HFF-Myc (cell line): ENCODE measurements at regions not wholly inside any gene's neighbourhood (a gene's known extent, or its start where the extent isn't known, plus 50 kb on each side); places are given as distances from the start of the nearest gene placed in this dataset.
"Not testable (repeated sequence)": the region's sequence is repeated elsewhere in the genome, so short reads cannot be mapped to it uniquely, and the experiment has no call there.

Source experiments
- DNase-seq: peaks from one replicate; pipeline ENCODE4 v3.0.0-alpha.2; 2011; ENCODE audit warnings: low read depth; ENCODE audit errors: extremely low read depth
- H3K4me3 ChIP-seq: replicated peaks from 2 replicates; pipeline ENCODE4 v1.5.1; 2011; ENCODE audit warnings: low read depth, mild to moderate bottlenecking, control low read depth, low read length
- TF ChIP-seq, protein P1 (sequence below): IDR thresholded peaks from 2 replicates; pipeline ENCODE4 v1.5.1; 2012; ENCODE audit warnings: mild to moderate bottlenecking, low read depth, low read length, control low read depth; ENCODE audit errors: missing control alignments

DNA sequence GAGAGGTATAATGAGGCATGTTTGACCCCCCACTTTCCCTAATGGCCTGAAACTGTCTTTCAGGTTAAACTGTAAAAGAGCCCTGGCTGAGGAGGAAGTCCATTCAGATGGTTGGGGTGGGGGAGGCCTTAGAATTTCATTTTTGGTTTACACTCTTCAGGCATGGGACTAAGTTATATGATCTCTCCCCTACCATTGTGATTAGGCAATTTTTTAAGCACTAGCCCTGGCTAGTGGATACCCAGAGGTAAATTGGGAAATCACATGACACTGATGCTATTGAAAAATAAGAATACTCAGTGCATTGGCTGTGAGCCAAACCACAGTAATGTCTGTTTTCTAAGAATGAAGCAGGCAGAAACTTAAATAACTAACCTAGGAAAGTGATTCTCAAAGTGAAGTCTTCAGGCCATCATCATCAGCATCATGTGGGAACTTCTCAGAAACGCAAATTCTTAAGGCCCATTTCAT lies 149.7 kb downstream of the RRAGB start:
- DNase-seq, result no peak
- H3K4me3 ChIP-seq, result no peak overlapping the region
- TF ChIP-seq, protein P1, sequence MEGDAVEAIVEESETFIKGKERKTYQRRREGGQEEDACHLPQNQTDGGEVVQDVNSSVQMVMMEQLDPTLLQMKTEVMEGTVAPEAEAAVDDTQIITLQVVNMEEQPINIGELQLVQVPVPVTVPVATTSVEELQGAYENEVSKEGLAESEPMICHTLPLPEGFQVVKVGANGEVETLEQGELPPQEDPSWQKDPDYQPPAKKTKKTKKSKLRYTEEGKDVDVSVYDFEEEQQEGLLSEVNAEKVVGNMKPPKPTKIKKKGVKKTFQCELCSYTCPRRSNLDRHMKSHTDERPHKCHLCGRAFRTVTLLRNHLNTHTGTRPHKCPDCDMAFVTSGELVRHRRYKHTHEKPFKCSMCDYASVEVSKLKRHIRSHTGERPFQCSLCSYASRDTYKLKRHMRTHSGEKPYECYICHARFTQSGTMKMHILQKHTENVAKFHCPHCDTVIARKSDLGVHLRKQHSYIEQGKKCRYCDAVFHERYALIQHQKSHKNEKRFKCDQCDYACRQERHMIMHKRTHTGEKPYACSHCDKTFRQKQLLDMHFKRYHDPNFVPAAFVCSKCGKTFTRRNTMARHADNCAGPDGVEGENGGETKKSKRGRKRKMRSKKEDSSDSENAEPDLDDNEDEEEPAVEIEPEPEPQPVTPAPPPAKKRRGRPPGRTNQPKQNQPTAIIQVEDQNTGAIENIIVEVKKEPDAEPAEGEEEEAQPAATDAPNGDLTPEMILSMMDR, result no peak

GRCh38 chrX:55867708-55868107 lies 150.2 kb downstream of the RRAGB start:
- H3K4me3 ChIP-seq, result no peak overlapping the region
- TF ChIP-seq, protein P1, result no peak

GRCh38 chrX:55874807-55875206 lies 157.3 kb downstream of the RRAGB start:
- no peak for DNase-seq
- H3K4me3 ChIP-seq, result no peak overlapping the region
- TF ChIP-seq, protein P1, result no peak

More at GRCh38 chrX:55867708-55868107, 150.2 kb downstream of the RRAGB start:
- DNase-seq, result no peak

DNA sequence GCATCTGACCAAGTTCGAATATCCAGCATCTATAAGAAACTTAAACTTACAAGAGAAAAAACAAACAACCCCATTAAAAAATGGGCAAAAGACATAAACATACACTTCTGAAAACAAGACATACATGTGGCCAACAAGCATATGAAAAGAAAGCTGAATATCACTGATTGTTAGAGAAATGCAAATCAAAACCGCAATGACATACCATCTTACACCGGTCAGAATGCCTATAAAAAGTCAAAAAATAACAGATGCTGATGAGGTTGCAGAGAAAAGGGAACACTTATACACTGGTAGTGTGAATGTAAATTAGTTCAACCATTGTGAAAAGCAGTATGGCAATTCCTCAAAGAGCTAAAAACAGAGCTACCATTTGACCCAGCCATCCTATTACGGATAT lies 166.0 kb downstream of the RRAGB start:
- DNase-seq, H3K4me3 ChIP-seq: not testable (repeated sequence)

DNA sequence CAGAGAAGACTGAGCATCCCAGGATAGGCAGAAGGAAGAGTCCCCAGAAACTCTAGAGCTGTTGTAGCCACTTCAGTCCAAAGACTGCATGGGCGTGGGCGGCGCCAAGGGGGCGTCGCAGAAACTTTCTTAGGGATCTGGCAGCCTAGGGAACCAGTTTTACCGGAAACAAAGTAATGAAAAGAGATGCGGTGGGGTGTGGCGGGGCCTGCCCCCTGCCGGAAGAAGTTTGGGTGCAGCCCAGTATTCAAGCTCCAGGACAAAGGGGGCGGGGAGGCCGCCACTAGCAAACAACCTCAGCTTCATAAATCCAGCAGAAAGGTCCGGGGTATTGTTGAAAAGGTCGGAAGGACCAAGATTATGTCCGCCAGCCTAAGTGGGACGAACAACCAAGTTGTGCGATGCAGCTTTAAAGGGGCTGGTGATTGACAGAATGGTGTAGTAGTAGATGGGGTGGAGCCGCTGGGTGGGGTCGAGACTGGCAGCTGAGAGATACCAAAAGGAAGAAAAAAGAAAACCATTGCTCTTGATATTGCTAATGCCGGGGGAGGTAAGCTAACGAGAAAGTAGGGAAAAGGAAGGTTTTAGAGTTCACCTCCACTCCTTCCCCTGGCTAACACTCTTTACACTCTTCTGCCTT lies 190.5 kb downstream of the RRAGB start:
- TF ChIP-seq, protein P1, result peak; percentile 21
- no peak for DNase-seq
- H3K4me3 ChIP-seq, result peak overlapping the region; percentile 36

DNA sequence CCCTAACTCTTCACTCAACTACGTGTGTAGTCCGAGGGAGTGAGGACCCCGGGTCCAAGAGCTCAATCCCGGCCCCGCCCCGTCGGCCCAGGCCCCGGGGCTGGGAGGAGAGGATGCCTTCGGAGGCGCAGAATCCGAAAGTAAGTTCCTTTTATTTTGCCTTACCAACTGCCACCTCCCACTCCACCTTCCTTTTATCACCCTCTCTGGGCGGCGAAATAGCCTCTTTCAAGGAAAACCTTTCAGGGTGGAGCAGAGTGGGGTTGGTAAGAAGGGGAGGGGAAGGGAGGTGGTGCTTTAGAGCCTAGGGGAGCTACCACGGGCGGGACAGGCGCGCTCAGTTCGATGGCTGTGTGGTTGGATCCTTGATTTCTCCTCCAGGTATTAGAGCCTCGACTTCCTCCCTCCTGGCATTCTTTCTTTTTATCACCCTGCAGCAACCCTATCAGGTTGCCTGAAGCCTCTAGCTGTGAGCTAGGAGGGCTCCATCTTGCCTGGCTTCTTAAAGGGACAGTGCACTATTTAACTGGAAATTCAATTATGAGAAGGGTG lies 191.2 kb downstream of the RRAGB start:
- peak overlapping the region; percentile 36 for H3K4me3 ChIP-seq
- DNase-seq, result no peak
- TF ChIP-seq, protein P1, result no peak

DNA sequence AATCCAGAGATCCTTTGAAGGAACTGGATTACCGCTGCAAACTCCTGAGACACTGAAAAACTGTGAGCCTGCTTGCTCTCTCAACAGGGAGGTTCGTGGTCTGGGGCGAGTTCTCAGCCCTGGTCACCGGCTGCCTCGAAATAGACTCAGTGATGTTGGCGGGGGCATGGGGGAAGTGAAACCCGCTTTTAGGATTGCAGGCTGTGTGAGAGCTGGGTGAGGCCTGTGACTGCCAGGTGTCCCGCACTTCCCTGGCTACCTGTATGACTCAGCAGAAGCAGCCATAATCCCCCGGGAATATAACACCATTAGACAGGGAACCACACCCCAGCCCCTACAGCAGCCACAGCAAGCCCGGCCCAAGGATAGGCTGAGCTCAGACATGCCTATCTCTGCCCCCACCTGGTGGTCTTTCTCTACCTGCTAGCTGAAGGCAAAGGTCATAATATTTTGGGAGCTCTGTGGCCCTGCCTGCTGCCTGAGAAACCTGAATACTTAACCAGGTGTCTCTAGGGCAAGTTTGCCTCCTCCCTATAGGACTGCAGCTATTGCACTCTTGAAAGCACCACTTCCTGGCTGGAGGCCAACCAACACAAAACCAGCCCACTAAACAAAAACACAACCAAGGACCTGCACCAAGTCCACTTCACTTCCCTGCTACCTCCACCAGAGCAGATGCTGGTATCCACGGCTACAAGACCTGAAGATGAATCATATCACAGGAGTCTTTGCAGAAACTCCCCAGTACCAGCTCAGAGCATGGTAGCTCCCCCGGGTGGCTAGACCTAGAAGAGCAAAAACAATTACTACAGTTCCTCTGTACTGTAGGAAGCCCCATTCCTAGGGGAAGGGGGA lies 202.0 kb downstream of the RRAGB start:
- no peak overlapping the region for H3K4me3 ChIP-seq
- TF ChIP-seq, protein P1, result no peak
- no peak for DNase-seq
